ENCODE measurements at regions not wholly inside any gene's neighbourhood (a gene's known extent, or its start where the extent isn't known, plus 50 kb on each side); places are given as distances from the start of the nearest gene placed in this dataset.

DNA sequence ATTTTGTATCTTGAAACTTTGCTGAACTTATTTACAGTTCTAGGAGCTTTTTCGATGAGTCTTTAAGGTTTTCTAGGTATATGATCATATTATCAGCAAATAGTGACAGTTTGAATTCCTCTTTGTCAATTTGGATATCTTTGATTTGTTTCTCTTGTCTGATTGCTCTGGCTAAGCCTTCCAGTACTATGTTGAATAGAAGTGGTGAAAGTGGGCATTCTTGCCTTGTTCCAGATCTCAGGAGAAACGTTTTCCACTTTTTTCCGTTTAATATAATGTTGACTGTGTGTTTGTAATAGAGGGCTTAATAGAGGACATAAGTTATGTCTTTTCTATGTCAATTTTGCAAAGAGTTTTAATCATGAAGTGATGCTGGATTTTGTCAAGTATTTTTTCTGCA lies 124.3 kb downstream of the ZNF280B start:
- ChIA-PET POLR2A (no interaction called here), CTCF (interaction anchor here (1.0 kb wide), 1 partner anchor 10 kb away, joined by 3 read pairs; no protein-coding TSS in a partner anchor)
- TF ChIP-seq, protein P1, sequence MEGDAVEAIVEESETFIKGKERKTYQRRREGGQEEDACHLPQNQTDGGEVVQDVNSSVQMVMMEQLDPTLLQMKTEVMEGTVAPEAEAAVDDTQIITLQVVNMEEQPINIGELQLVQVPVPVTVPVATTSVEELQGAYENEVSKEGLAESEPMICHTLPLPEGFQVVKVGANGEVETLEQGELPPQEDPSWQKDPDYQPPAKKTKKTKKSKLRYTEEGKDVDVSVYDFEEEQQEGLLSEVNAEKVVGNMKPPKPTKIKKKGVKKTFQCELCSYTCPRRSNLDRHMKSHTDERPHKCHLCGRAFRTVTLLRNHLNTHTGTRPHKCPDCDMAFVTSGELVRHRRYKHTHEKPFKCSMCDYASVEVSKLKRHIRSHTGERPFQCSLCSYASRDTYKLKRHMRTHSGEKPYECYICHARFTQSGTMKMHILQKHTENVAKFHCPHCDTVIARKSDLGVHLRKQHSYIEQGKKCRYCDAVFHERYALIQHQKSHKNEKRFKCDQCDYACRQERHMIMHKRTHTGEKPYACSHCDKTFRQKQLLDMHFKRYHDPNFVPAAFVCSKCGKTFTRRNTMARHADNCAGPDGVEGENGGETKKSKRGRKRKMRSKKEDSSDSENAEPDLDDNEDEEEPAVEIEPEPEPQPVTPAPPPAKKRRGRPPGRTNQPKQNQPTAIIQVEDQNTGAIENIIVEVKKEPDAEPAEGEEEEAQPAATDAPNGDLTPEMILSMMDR (IDR thresholded peaks at IDR 0.05; ENCODE audit: control extremely low read depth, extremely low read depth, low read depth, missing control alignments), result no peak
- no peak for DNase-seq (ENCODE audit: extremely low spot score)

DNA sequence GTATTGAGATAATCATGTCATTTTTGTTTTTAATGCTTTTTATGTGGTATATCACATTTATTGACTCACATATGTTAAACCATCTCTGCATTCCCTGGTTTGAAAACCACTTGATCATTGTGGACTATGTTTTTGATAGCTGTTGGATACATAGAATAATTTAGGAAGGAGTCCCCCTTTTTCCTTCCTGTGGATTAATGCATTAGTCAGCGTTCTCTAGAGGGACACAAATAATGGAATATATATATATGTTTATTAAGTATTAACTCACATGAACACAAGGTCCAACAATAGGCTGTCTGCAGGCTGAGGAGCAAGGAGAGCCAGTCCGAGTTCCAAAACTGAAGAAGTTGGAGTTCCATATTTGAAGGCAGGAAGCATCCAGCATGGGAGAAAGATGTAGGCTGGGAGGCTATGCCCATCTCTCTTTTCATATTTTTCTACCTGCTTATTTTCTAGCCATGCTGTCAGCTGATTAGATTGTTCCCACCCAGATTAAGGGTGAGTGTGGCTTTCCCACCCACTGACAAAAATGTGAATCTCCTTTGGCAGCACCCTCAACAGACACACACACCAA lies 123.8 kb downstream of the ZNF280B start:
- CTCF ChIA-PET, result interaction anchor here (1.0 kb wide), 1 partner anchor 11 kb away, joined by 3 read pairs; no protein-coding TSS in a partner anchor

DNA sequence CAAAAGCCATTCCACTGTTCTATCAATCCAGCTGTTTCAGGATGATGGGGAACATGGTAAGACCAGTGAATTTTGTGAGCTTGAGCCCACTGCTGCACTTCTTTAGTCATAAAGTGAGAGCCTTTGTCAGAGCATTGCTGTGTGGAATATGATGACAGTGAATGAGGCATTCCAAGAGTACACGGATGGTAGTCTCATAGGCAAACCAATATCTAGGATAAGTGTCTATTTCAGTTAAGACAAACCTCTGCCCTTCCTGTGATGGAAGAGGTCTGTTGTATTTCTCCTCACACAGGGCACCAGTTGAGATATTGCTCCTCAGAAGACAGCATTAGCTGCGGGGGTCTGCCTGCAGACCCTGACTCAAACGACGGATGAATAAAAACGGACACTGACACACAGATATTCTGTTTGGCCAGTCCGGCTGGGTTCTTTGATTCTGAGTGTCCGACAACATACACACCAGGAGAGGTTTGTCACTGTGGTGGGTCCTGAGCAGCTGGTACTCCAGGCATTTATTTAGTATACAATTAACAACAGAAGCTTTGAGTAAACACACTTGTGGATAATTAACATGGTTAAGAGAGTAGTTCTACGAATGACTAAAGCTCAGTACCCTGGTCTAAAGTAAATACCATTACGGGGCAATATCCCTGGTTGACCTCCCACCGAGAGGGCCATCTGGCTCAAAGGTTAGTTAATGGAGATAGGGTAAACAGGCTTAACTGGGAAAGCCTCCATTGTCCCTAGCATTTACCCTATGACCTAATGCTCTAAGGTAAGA lies 121.7 kb downstream of the ZNF280B start:
- CTCF ChIA-PET, result interaction anchor here (0.8 to 2.6 kb wide), 4 partner anchors 9 to 36 kb away, joined by 3 to 7 read pairs (median 4); no protein-coding TSS in a partner anchor
- POLR2A ChIA-PET, result no interaction called here
- TF ChIP-seq, protein P1 (IDR thresholded peaks at IDR 0.05; ENCODE audit: control extremely low read depth, extremely low read depth, low read depth, missing control alignments), result no peak
- no peak for DNase-seq (ENCODE audit: extremely low spot score)

More for the DNA sequence above, 123.8 kb downstream of the ZNF280B start:
- POLR2A ChIA-PET, result no interaction called here
- DNase-seq (ENCODE audit: extremely low spot score), result no peak
- TF ChIP-seq, protein P1 (IDR thresholded peaks at IDR 0.05; ENCODE audit: control extremely low read depth, extremely low read depth, low read depth, missing control alignments), result no peak

DNA sequence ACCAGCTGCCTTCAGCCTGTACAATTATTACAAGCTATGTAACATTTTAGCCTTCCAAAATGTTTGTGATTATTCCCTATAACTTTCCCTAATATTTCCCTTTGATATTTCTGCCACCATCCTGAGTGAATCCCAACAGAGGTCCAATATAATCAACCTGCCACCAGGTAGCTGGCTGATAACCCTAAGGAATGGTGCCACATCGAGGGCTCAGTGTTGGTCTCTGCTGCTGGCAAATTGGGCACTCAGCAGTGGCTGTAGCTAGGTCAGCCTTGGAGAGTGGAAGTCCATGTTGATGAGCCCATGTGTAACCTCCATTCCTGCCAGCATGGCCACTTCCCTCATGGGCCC lies 121.2 kb downstream of the ZNF280B start:
- ChIA-PET CTCF (interaction anchor here (0.8 to 2.6 kb wide), 4 partner anchors 8 to 35 kb away, joined by 3 to 7 read pairs (median 4); no protein-coding TSS in a partner anchor), POLR2A (no interaction called here)
- DNase-seq (ENCODE audit: extremely low spot score), result no peak
- TF ChIP-seq, protein P1 (IDR thresholded peaks at IDR 0.05; ENCODE audit: control extremely low read depth, extremely low read depth, low read depth, missing control alignments), result no peak

DNA sequence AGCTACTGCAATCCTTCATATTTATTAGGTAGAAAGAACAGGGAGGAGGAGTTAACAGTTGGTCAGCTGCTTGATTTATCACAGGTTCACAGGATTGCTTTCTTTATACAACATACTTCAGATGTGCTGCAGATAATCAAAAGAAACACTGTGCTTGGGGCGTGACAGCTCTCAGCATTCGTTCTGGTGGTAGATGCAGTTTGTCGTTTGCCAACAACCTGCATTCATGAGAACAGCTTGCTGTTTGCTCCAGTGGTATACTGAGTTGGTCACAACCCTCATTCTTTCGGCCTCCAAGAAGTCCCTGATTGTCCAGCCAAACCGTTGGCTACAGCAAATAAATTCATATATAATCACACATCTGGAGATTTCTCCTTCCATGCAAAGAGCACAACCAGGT lies 120.5 kb downstream of the ZNF280B start:
- POLR2A ChIA-PET, result no interaction called here
- TF ChIP-seq, protein P1 (IDR thresholded peaks at IDR 0.05; ENCODE audit: control extremely low read depth, extremely low read depth, low read depth, missing control alignments), result no peak
- no peak for DNase-seq (ENCODE audit: extremely low spot score)
- CTCF ChIA-PET, result interaction anchor here (1.2 to 2.6 kb wide), 4 partner anchors 8 to 34 kb away, joined by 3 to 7 read pairs (median 4); no protein-coding TSS in a partner anchor

DNA sequence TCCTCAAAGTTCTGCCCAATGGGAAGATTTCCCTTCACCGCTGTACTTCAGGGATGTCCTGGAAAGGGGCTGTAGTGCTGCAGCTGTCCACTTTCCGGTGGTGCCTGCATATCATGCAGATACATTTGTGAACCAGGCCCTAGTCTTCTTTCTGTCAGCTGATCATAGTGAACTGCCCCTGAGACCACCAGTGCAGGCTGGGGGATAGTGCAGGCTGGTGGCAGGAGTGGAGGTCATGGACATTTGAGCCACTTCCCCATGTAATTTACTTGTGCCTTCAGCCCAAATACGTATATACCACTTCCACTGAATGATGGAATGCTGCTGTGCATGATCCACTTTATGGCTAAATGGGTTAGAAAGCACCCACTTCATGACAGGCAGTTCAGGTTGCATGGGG lies 120.0 kb downstream of the ZNF280B start:
- DNase-seq (ENCODE audit: extremely low spot score), result no peak
- CTCF ChIA-PET, result interaction anchor here (1.2 to 2.6 kb wide), 3 partner anchors 9 to 34 kb away, joined by 3 to 7 read pairs (median 4); no protein-coding TSS in a partner anchor
- POLR2A ChIA-PET, result no interaction called here
- TF ChIP-seq, protein P1 (IDR thresholded peaks at IDR 0.05; ENCODE audit: control extremely low read depth, extremely low read depth, low read depth, missing control alignments), result no peak

All from GM10248 (cell line).